Heart right ventricle (tissue), 16 donors: ENCODE measurements at regions not wholly inside any gene's neighbourhood (a gene's known extent, or its start where the extent isn't known, plus 50 kb on each side); places are given as distances from the start of the nearest gene placed in this dataset.

Source experiments
- ATAC-seq, 8 donors: fragments of 200-7000 bp; cut with Tn5 transposase; one replicate each; pipeline ENCODE4 v1.9.1; 2020; ENCODE audit warnings: mild to moderate bottlenecking in 8 of 8, moderate library complexity in 8 of 8, moderate number of reproducible peaks in 1 of 8
- DNase-seq, 2 donors: peaks; one replicate each; pipeline ENCODE4 v3.0.0-alpha.2; 2020
- H3K27ac ChIP-seq, 10 donors: fragments of 200-600 bp; sonication (generic) in 2 of 10; one replicate each; pipeline versions ENCODE4 v1.5.0 to v1.8.0; 2020 to 2022; ENCODE audit warnings: mild to moderate bottlenecking in 3 of 10
- H3K27me3 ChIP-seq, 7 donors: fragments of 200-600 bp; one replicate each; pipeline ENCODE4 v1.8.0; 2021 to 2022; ENCODE audit warnings: mild to moderate bottlenecking in 2 of 7
- H3K36me3 ChIP-seq, 9 donors: fragments of 200-600 bp; sonication (generic) in 1 of 9; one replicate each; pipeline versions ENCODE4 v1.5.0 to v1.8.0; 2020 to 2022; ENCODE audit warnings: mild to moderate bottlenecking in 2 of 9
- H3K4me1 ChIP-seq, 9 donors: fragments of 200-600 bp; sonication (generic) in 1 of 9; one replicate each; pipeline versions ENCODE4 v1.5.0 to v1.8.0; 2020 to 2022; ENCODE audit warnings: mild to moderate bottlenecking in 4 of 9
- H3K4me3 ChIP-seq, 10 donors: fragments of 200-600 bp; sonication (generic) in 2 of 10; one replicate each; pipeline versions ENCODE4 v1.5.0 to v1.8.0; 2020 to 2022; ENCODE audit warnings: mild to moderate bottlenecking in 7 of 10, moderate library complexity in 2 of 10
- H3K9me3 ChIP-seq, 11 donors: fragments of 200-600 bp in 10 of 11; sonication (generic) in 2 of 11; one replicate each; pipeline versions ENCODE4 v1.5.0 to v1.8.0; 2013 to 2022; ENCODE audit warnings: mild to moderate bottlenecking in 2 of 11, control low read depth in 1 of 11, moderate library complexity in 1 of 11
- WGBS, 2 donors: extraction: QIAGEN DNeasy Blood & Tissue Kit; methylation state at CpG; one replicate each; pipeline ENCODE4 v1.1.7; 2013; ENCODE audit warnings: inconsistent platforms in 1 of 2; 5-methylcytosine and 5-hydroxymethylcytosine counted together
- intact Hi-C, 10 donors: fragments of 100-400 bp; cut with DNase I; formaldehyde crosslinking; loops; one replicate each; pipeline versions ENCODE4 v1.11.1 to v1.14.2; 2022
- TF ChIP-seq, protein P1 (sequence below), 9 donors: fragments of 200-600 bp; sonication (generic) in 2 of 9; IDR thresholded peaks; one replicate each; pipeline versions ENCODE4 v1.5.0 to v1.8.0; 2021 to 2022; ENCODE audit warnings: antibody characterized with exemption in 9 of 9, mild to moderate bottlenecking in 5 of 9, moderate library complexity in 1 of 9
- donor health status: Arrhythmogenic right ventricular cardiomyopathy.
- donor health status: ischemic (EF 13 %, LVEDD 7.1; RV severe dilation, severe dysfunction).
- donor health status: healthy with polysubstance abuse.
- donor health status: DM: no; HTN: yes; CAD: no.
- donor health status: DM: no; HTN: no; CAD: no.
- donor health status: ischemic (EF 25% LVEDD 6.9; RV normal size, moderate dysfunction).
- donor health status: ischemic (EF 25% LVEDD 5.7; RV mildly dilated, moderate dysfunction).
- donor health status: healthy.
- donor health status: DM: yes; HTN: yes; CAD: no.
- donor health status: Ischemic cardiomyopathy.
- donor health status: ischemic (EF 35%, LVEDD 5.7; RV mildly dilated, moderate dysfunction).
- donor health status: nonischemic (EF 11% LVEDD 7.7; RV severe dilation, severe dysfunction).
- donor health status: DM: yes; HTN: yes; CAD: no.
- donor health status: PGD.
- donor health status: ischemic (EF 29% LVEDD 5.4; RV normal size, mild dysfunction).
- donor health status: nonischemic (EF 23%, LVEDD 6.1; RV moderate dilation, normal function).

- H3K4me1 ChIP-seq, result peaks cover 0 to 29% (median 0%) of the 10 kb centered on the region in 9 donors
- no peaks in the 10 kb centered on the region for H3K27me3 ChIP-seq
- H3K27ac ChIP-seq, result no peak overlapping the region
- no peaks in the 10 kb centered on the region for H3K9me3 ChIP-seq
- no peak for ATAC-seq
- intact Hi-C loops, result loop anchor here in 6 of 10 donors (5.0 to 10.0 kb wide), 4 partner anchors 232 to 552 kb away; no protein-coding TSS in a partner anchor
- DNase-seq, result no peak
- no peaks in the 10 kb centered on the region for H3K36me3 ChIP-seq
- H3K4me3 ChIP-seq, result no peak overlapping the region
- WGBS, 2 donors, result 64% methylated on average over 3 of the region's 3 CpGs
- TF ChIP-seq, protein P1, sequence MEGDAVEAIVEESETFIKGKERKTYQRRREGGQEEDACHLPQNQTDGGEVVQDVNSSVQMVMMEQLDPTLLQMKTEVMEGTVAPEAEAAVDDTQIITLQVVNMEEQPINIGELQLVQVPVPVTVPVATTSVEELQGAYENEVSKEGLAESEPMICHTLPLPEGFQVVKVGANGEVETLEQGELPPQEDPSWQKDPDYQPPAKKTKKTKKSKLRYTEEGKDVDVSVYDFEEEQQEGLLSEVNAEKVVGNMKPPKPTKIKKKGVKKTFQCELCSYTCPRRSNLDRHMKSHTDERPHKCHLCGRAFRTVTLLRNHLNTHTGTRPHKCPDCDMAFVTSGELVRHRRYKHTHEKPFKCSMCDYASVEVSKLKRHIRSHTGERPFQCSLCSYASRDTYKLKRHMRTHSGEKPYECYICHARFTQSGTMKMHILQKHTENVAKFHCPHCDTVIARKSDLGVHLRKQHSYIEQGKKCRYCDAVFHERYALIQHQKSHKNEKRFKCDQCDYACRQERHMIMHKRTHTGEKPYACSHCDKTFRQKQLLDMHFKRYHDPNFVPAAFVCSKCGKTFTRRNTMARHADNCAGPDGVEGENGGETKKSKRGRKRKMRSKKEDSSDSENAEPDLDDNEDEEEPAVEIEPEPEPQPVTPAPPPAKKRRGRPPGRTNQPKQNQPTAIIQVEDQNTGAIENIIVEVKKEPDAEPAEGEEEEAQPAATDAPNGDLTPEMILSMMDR (IDR thresholded peaks at IDR 0.05), result no peak
These were observed 235.9 kb downstream of the AHR start for GRCh38 chr7:17534348-17534747.

DNA sequence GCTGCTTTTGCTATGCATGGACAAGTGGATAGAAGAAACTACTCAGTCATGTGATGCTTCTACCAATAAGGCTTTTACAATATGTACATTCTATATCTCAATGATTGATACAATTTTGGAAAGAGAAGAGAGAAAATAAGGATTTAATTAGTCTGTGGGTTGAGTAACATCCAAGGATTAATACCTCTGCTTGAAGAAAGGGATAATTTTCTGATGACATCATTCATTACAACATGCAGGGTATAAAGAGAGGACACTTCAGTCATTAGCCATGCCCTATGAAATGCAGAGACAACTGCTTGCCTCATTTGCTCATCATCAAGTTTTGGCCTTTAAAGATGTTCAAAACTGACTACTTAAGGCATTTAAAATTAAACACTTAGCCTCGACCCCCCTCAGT, 237.3 kb downstream of the AHR start:
- H3K9me3 ChIP-seq, result no peaks in the 10 kb centered on the region
- no peak overlapping the region for H3K27ac ChIP-seq
- TF ChIP-seq, protein P1 (IDR thresholded peaks at IDR 0.05), result no peak
- no peaks in the 10 kb centered on the region for H3K36me3 ChIP-seq
- no peaks in the 10 kb centered on the region for H3K27me3 ChIP-seq
- no peak overlapping the region for H3K4me3 ChIP-seq
- intact Hi-C loops, result loop anchor here in 2 of 10 donors (10.0 kb wide), 1 partner anchor 551 kb away; no protein-coding TSS in a partner anchor
- peaks cover 0 to 22% (median 0%) of the 10 kb centered on the region in 9 donors for H3K4me1 ChIP-seq
- ATAC-seq, result no peak
- no peak for DNase-seq
- WGBS, 2 donors, result 68 to 70% methylated on average over 1 of the region's 1 CpG

DNA sequence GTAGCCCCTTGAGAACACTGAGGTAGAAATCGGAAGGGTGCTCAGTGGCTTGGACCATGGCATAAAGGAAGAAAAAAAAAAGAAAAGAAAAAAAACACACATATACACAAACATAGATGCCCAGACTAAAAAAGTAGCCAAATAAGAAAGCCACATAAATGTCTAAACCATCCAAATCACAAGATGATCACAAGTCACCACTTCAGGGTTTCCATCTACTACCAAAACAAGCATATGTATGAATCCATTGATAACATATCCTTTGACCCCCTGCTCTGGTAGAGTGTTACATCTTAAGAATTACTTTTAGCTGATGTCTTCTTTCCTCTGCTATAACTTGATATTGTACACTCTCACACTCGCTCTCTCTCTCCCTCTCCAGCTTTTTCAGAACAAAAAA, 245.9 kb downstream of the AHR start:
- Histone ChIP-seq H3K27me3 (no peaks in the 10 kb centered on the region), H3K4me3 (no peak overlapping the region), H3K27ac (no peak overlapping the region), H3K4me1 (peaks cover 0 to 32% (median 8%) of the 10 kb centered on the region in 9 donors), H3K36me3 (no peaks in the 10 kb centered on the region), H3K9me3 (no peaks in the 10 kb centered on the region)
- no peak for ATAC-seq
- intact Hi-C loops, result loop anchor here in 1 of 10 donors (10.0 kb wide), 1 partner anchor 90 kb away; no protein-coding TSS in a partner anchor
- DNase-seq, result no peak
- WGBS, 2 donors, result 93 to 98% methylated on average over 2 of the region's 2 CpGs
- TF ChIP-seq, protein P1 (IDR thresholded peaks at IDR 0.05), result no peak

DNA sequence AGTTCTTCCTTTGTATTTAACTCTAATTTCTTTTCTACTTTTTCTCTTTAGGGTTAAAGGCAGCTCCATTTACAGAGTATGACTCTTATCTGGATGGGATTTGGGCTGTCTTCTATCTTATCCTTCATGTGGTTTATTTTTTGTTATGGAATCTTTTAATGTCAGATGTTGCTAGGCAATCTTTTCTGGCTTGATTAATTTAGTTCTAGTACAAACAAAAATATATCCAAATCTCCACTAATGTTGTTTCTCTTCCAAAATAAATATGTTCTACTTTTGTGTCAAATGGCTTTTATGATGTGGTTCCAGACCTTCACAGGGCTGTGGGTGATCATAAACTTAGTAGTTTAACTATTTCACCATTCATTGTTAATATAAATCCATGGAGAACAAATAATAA, 246.9 kb downstream of the AHR start:
- ATAC-seq, result peak in 5 of 8 donors; percentile 17 to 74 (median 42)
- Histone ChIP-seq H3K4me1 (peaks cover 0 to 32% (median 8%) of the 10 kb centered on the region in 9 donors), H3K36me3 (no peaks in the 10 kb centered on the region), H3K27me3 (no peaks in the 10 kb centered on the region), H3K9me3 (no peaks in the 10 kb centered on the region), H3K27ac (peak overlapping the region in 2 of 10 donors; percentile 26 to 59), H3K4me3 (no peak overlapping the region)
- DNase-seq, result no peak
- TF ChIP-seq, protein P1 (IDR thresholded peaks at IDR 0.05), result no peak
- intact Hi-C loops, result loop anchor here in 1 of 10 donors (10.0 kb wide), 1 partner anchor 89 kb away; no protein-coding TSS in a partner anchor
